Right lobe of liver (tissue), 6 donors: ENCODE measurements at regions not wholly inside any gene's neighbourhood (a gene's known extent, or its start where the extent isn't known, plus 50 kb on each side); places are given as distances from the start of the nearest gene placed in this dataset.

ENCODE experiments used
- ATAC-seq, 4 donors: fragments of 200-7000 bp; cut with Tn5 transposase; one replicate each; pipeline ENCODE4 v1.9.1; 2020; ENCODE audit warnings: mild to moderate bottlenecking in 4 of 4, moderate library complexity in 4 of 4
- DNase-seq, 3 donors: peaks; one replicate each; pipeline ENCODE4 v3.0.0-alpha.2; 2020
- H3K27ac ChIP-seq, 3 donors: fragments of 200-600 bp; one replicate each; pipeline ENCODE4 v1.8.0; 2022
- H3K27me3 ChIP-seq, 2 donors: fragments of 200-600 bp; one replicate each; pipeline ENCODE4 v1.8.0; 2022
- H3K36me3 ChIP-seq, 4 donors: fragments of 200-600 bp; sonication (generic) in 1 of 4; one replicate each; pipeline versions ENCODE4 v1.5.1 to v1.8.0; 2017 to 2022; ENCODE audit warnings: control low read depth in 1 of 4
- H3K4me1 ChIP-seq, 4 donors: fragments of 200-600 bp; sonication (generic) in 1 of 4; one replicate each; pipeline versions ENCODE4 v1.5.1 to v1.8.0; 2017 to 2022; ENCODE audit warnings: control low read depth in 1 of 4
- H3K4me3 ChIP-seq, 3 donors: fragments of 200-600 bp; one replicate each; pipeline ENCODE4 v1.8.0; 2022
- H3K9me3 ChIP-seq, 4 donors: fragments of 200-600 bp; sonication (generic) in 1 of 4; one replicate each; pipeline versions ENCODE4 v1.5.1 to v1.8.0; 2017 to 2022; ENCODE audit warnings: control low read depth in 1 of 4
- POLR2A ChIP-seq: fragments of 450-650 bp; IDR thresholded peaks from one replicate; pipeline ENCODE4 v1.6.1; 2017; ENCODE audit warnings: antibody characterized with exemption, mild to moderate bottlenecking
- WGBS: methylation state at CpG from one replicate; pipeline ENCODE4 v1.1.6; 2018; ENCODE audit warnings: low coverage, low lambda C conversion rate; ENCODE audit not compliant: insufficient coverage; ENCODE audit errors: missing lambda C conversion rate; 5-methylcytosine and 5-hydroxymethylcytosine counted together
- intact Hi-C, 2 donors: fragments of 100-400 bp; cut with DNase I; formaldehyde crosslinking; loops; one replicate each; pipeline versions ENCODE4 v1.11.2 to v1.14.1; 2022
- TF ChIP-seq, protein P1 (sequence below), 4 donors: fragments of 200-600 bp in 3 of 4; fragments of 450-650 bp in 1 of 4; IDR thresholded peaks; one replicate each; pipeline versions ENCODE4 v1.5.1 to v1.8.0; 2016 to 2022; ENCODE audit warnings: antibody characterized with exemption in 4 of 4, mild to moderate bottlenecking in 2 of 4
- donor health status: DM: no; HTN: yes; CAD: no.
- donor health status: DM: no; HTN: no; CAD: no.
- donor health status: DM: no; HTN: no; CAD: no.
- donor health status: DM: no; HTN: yes; CAD: no.
- donor health status: DM: no; HTN: yes; CAD: no.

DNA sequence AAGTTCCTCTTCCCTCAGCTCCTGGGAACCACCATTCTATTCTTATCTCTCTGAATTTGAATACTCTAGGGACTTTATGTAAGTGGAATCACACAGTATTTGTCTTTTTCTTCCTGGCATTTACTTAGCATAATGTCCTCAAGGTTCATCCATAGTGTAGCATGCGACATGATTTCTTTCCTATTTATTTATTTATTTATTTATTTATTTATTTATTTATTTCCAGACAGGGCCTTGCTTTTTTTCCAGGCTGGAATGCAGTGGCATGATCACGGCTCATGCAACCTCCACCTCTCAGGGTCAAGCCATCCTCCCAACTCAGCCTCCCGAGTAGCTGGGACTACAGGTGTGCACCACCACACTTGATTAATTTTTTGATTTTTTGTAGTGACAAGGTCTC is 142.1 kb downstream of the GPBP1 start:
- TF ChIP-seq POLR2A, result no peak
- TF ChIP-seq, protein P1, sequence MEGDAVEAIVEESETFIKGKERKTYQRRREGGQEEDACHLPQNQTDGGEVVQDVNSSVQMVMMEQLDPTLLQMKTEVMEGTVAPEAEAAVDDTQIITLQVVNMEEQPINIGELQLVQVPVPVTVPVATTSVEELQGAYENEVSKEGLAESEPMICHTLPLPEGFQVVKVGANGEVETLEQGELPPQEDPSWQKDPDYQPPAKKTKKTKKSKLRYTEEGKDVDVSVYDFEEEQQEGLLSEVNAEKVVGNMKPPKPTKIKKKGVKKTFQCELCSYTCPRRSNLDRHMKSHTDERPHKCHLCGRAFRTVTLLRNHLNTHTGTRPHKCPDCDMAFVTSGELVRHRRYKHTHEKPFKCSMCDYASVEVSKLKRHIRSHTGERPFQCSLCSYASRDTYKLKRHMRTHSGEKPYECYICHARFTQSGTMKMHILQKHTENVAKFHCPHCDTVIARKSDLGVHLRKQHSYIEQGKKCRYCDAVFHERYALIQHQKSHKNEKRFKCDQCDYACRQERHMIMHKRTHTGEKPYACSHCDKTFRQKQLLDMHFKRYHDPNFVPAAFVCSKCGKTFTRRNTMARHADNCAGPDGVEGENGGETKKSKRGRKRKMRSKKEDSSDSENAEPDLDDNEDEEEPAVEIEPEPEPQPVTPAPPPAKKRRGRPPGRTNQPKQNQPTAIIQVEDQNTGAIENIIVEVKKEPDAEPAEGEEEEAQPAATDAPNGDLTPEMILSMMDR (IDR thresholded peaks at IDR 0.05), result no peak
- DNase-seq (no peak), ATAC-seq (no peak)

More for the DNA sequence above, 142.1 kb downstream of the GPBP1 start:
- Histone ChIP-seq H3K4me1 (no peaks in the 10 kb centered on the region), H3K36me3 (no peaks in the 10 kb centered on the region), H3K27me3 (no peaks in the 10 kb centered on the region), H3K4me3 (no peak overlapping the region), H3K27ac (no peak overlapping the region), H3K9me3 (no peaks in the 10 kb centered on the region)
- 76% methylated on average over 2 of the region's 3 CpGs for WGBS
- intact Hi-C loops, result no loop called here
